Neural crest cell (in vitro differentiated cells): ENCODE measurements at regions not wholly inside any gene's neighbourhood (a gene's known extent, or its start where the extent isn't known, plus 50 kb on each side); places are given as distances from the start of the nearest gene placed in this dataset.
A peak's percentile ranks its signal among the peaks of the same experiment; 100 is the strongest.
"Not testable (repeated sequence)": the region's sequence is repeated elsewhere in the genome, so short reads cannot be mapped to it uniquely, and the experiment has no call there.

Source experiments
- DNase-seq: peaks from one replicate; pipeline ENCODE4 v3.0.0; 2021; ENCODE audit warnings: low read depth, mixed read lengths, low spot score
- H3K27ac Mint-ChIP-seq: one replicate; pipeline ENCODE4 v1.8.0; 2021; ENCODE audit warnings: mild to moderate bottlenecking, mixed read lengths; ENCODE audit not compliant: unreplicated experiment
- H3K27me3 Mint-ChIP-seq: 2 replicates; pipeline ENCODE4 v1.8.0; 2021; ENCODE audit warnings: low read depth, mild to moderate bottlenecking, mixed read lengths
- H3K36me3 Mint-ChIP-seq: 2 replicates; pipeline ENCODE4 v1.8.0; 2021; ENCODE audit warnings: low read depth, mild to moderate bottlenecking, mixed read lengths
- H3K4me1 Mint-ChIP-seq: 2 replicates; pipeline ENCODE4 v1.8.0; 2021; ENCODE audit warnings: mixed read lengths
- H3K4me3 Mint-ChIP-seq: one replicate; pipeline ENCODE4 v1.8.0; 2021; ENCODE audit warnings: mild to moderate bottlenecking, mixed read lengths
- H3K9me3 Mint-ChIP-seq: 2 replicates; pipeline ENCODE4 v1.8.0; 2021; ENCODE audit warnings: mixed read lengths
- CTCF ChIP-seq: fragments of 200-600 bp; sonication (generic); conservative IDR thresholded peaks from 2 replicates; pipeline ENCODE4 v1.5.0; 2021; ENCODE audit warnings: antibody characterized with exemption, mild to moderate bottlenecking

- peaks cover 15% of the 10 kb centered on the region for H3K9me3 Mint-ChIP-seq
- no peaks in the 10 kb centered on the region for H3K27me3 Mint-ChIP-seq
- no peak for TF ChIP-seq CTCF
- no peaks in the 10 kb centered on the region for H3K36me3 Mint-ChIP-seq
- no peak overlapping the region for H3K27ac Mint-ChIP-seq
- no peaks in the 10 kb centered on the region for H3K4me1 Mint-ChIP-seq
- no peak for DNase-seq
- H3K4me3 Mint-ChIP-seq = no peak overlapping the region
Measured at GRCh38 chr1:90864681-90865080, 147.6 kb upstream of the BARHL2 start.

GRCh38 chr1:90862782-90863181 lies 145.7 kb upstream of the BARHL2 start:
- no peak for TF ChIP-seq CTCF
- Mint-ChIP-seq H3K4me1 (no peaks in the 10 kb centered on the region), H3K36me3 (no peaks in the 10 kb centered on the region), H3K4me3 (no peak overlapping the region), H3K27me3 (no peaks in the 10 kb centered on the region), H3K9me3 (peaks cover 12% of the 10 kb centered on the region), H3K27ac (no peak overlapping the region)
- no peak for DNase-seq

- H3K36me3 Mint-ChIP-seq, H3K4me1 Mint-ChIP-seq, H3K27ac Mint-ChIP-seq, H3K27me3 Mint-ChIP-seq, DNase-seq, H3K4me3 Mint-ChIP-seq: not testable (repeated sequence)
- H3K9me3 Mint-ChIP-seq = peaks cover 12% of the 10 kb centered on the region
Measured at GRCh38 chr1:90861421-90861820, 144.3 kb upstream of the BARHL2 start.

GRCh38 chr1:90856463-90857007 lies 139.4 kb upstream of the BARHL2 start:
- H3K4me3 Mint-ChIP-seq = no peak overlapping the region
- peaks cover 7% of the 10 kb centered on the region for H3K9me3 Mint-ChIP-seq
- no peak for TF ChIP-seq CTCF
- H3K27me3 Mint-ChIP-seq = peaks cover 18% of the 10 kb centered on the region
- H3K27ac Mint-ChIP-seq = peak overlapping the region; percentile 54
- no peak for DNase-seq
- no peaks in the 10 kb centered on the region for H3K36me3 Mint-ChIP-seq
- peaks cover 21% of the 10 kb centered on the region for H3K4me1 Mint-ChIP-seq

- no peak for DNase-seq
- Mint-ChIP-seq H3K27me3 (peaks cover 28% of the 10 kb centered on the region), H3K4me1 (peaks cover 27% of the 10 kb centered on the region), H3K4me3 (peak overlapping the region; percentile 64), H3K36me3 (no peaks in the 10 kb centered on the region), H3K9me3 (no peaks in the 10 kb centered on the region), H3K27ac (no peak overlapping the region)
- no peak for TF ChIP-seq CTCF
Measured at GRCh38 chr1:90854397-90854924, 137.4 kb upstream of the BARHL2 start.

GRCh38 chr1:90851711-90852050 lies 134.6 kb upstream of the BARHL2 start:
- Mint-ChIP-seq H3K27me3 (peaks cover 29% of the 10 kb centered on the region), H3K9me3 (no peaks in the 10 kb centered on the region), H3K4me1 (peaks cover 24% of the 10 kb centered on the region), H3K27ac (no peak overlapping the region), H3K4me3 (peak overlapping the region; percentile 91), H3K36me3 (no peaks in the 10 kb centered on the region)
- TF ChIP-seq CTCF = no peak
- no peak for DNase-seq
